ENCODE measurements at regions not wholly inside any gene's neighbourhood (a gene's known extent, or its start where the extent isn't known, plus 50 kb on each side); places are given as distances from the start of the nearest gene placed in this dataset.

- CTCF ChIA-PET, result no interaction called here
- DNase-seq (no peak), ATAC-seq (replicated peaks in 1 of 4) (no peak)
- Histone ChIP-seq H3K36me3 (ENCODE audit: control insufficient read depth in 2 of 2, extremely low read depth in 1 of 2, insufficient read depth in 1 of 2, low read length in 1 of 2) (no peaks in the 10 kb centered on the region), H3K4me1 (ENCODE audit: control insufficient read depth in 1 of 2, extremely low read depth in 1 of 2, insufficient read depth in 2 of 2, low read length in 2 of 2) (no peaks in the 10 kb centered on the region), H3K9me3 (no peaks in the 10 kb centered on the region), H3K4me3 (ENCODE audit: control insufficient read depth in 1 of 2, extremely low read depth in 1 of 2, low read length in 1 of 2) (no peak overlapping the region), H3K27me3 (replicated peaks in 1 of 2; ENCODE audit: control insufficient read depth in 2 of 2, extremely low read depth in 1 of 2, insufficient read depth in 2 of 2, low read length in 1 of 2) (no peaks in the 10 kb centered on the region), H3K27ac (ENCODE audit: low read length) (no peak overlapping the region)
- Mint-ChIP-seq H3K4me3 (no peak overlapping the region), H3K27ac (no peak overlapping the region), H3K4me1 (no peaks in the 10 kb centered on the region), H3K36me3 (no peaks in the 10 kb centered on the region), H3K27me3 (peaks cover 0 to 7% of the 10 kb centered on the region in 2 donors), H3K9me3 (no peaks in the 10 kb centered on the region)
- no CpG with 5 or more reads among the region's 1 CpG for WGBS (ENCODE audit: insufficient coverage)
- POLR2A ChIA-PET, result no interaction called here
These were observed 123.2 kb upstream of the CACNA2D1 start for GRCh38 chr7:82566752-82567151.

GRCh38 chr7:82562716-82563404 lies 119.3 kb upstream of the CACNA2D1 start:
- no peaks in the 10 kb centered on the region for H3K9me3 Mint-ChIP-seq
- ChIA-PET CTCF (no interaction called here), POLR2A (no interaction called here)
- DNase-seq (no peak), ATAC-seq (replicated peaks in 1 of 4) (no peak)
- no peak overlapping the region for H3K27ac Mint-ChIP-seq
- H3K27me3 Mint-ChIP-seq, result peaks cover 0 to 7% of the 10 kb centered on the region in 2 donors
- Histone ChIP-seq H3K4me1 (ENCODE audit: control insufficient read depth in 1 of 2, extremely low read depth in 1 of 2, insufficient read depth in 2 of 2, low read length in 2 of 2) (no peaks in the 10 kb centered on the region), H3K4me3 (ENCODE audit: control insufficient read depth in 1 of 2, extremely low read depth in 1 of 2, low read length in 1 of 2) (no peak overlapping the region), H3K9me3 (no peaks in the 10 kb centered on the region), H3K27ac (ENCODE audit: low read length) (no peak overlapping the region), H3K36me3 (ENCODE audit: control insufficient read depth in 2 of 2, extremely low read depth in 1 of 2, insufficient read depth in 1 of 2, low read length in 1 of 2) (no peaks in the 10 kb centered on the region), H3K27me3 (replicated peaks in 1 of 2; ENCODE audit: control insufficient read depth in 2 of 2, extremely low read depth in 1 of 2, insufficient read depth in 2 of 2, low read length in 1 of 2) (no peaks in the 10 kb centered on the region)
- no CpG with 5 or more reads among the region's 2 CpGs for WGBS (ENCODE audit: insufficient coverage)
- H3K4me3 Mint-ChIP-seq, result no peak overlapping the region
- H3K36me3 Mint-ChIP-seq, result no peaks in the 10 kb centered on the region
- H3K4me1 Mint-ChIP-seq, result peaks cover 2 to 6% (median 4%) of the 10 kb centered on the region in 3 donors

- 20% methylated on average over 7 of the region's 7 CpGs for WGBS (ENCODE audit: insufficient coverage)
- Histone ChIP-seq H3K27me3 (replicated peaks in 1 of 2; ENCODE audit: control insufficient read depth in 2 of 2, extremely low read depth in 1 of 2, insufficient read depth in 2 of 2, low read length in 1 of 2) (no peaks in the 10 kb centered on the region), H3K36me3 (ENCODE audit: control insufficient read depth in 2 of 2, extremely low read depth in 1 of 2, insufficient read depth in 1 of 2, low read length in 1 of 2) (no peaks in the 10 kb centered on the region), H3K9me3 (no peaks in the 10 kb centered on the region), H3K4me1 (ENCODE audit: control insufficient read depth in 1 of 2, extremely low read depth in 1 of 2, insufficient read depth in 2 of 2, low read length in 2 of 2) (no peaks in the 10 kb centered on the region), H3K4me3 (ENCODE audit: control insufficient read depth in 1 of 2, extremely low read depth in 1 of 2, low read length in 1 of 2) (no peak overlapping the region), H3K27ac (ENCODE audit: low read length) (no peak overlapping the region)
- H3K9me3 Mint-ChIP-seq, result peaks cover 0 to 12% (median 6%) of the 10 kb centered on the region in 3 donors
- no peak for DNase-seq
- no peaks in the 10 kb centered on the region for H3K36me3 Mint-ChIP-seq
- H3K4me1 Mint-ChIP-seq, result peaks cover 2 to 6% (median 4%) of the 10 kb centered on the region in 3 donors
- peaks cover 0 to 3% of the 10 kb centered on the region in 2 donors for H3K27me3 Mint-ChIP-seq
- ATAC-seq (replicated peaks in 1 of 4), result no peak
- POLR2A ChIA-PET, result no interaction called here
- H3K27ac Mint-ChIP-seq, result no peak overlapping the region
- H3K4me3 Mint-ChIP-seq, result no peak overlapping the region
- CTCF ChIA-PET, result interaction anchor here in 1 of 2 donors (1.4 kb wide), 1 partner anchor 10 kb away, joined by 3 read pairs; no protein-coding TSS in a partner anchor
These were observed 115.7 kb upstream of the CACNA2D1 start for GRCh38 chr7:82559193-82559805.

GRCh38 chr7:82549616-82550285 lies 106.2 kb upstream of the CACNA2D1 start:
- H3K9me3 Mint-ChIP-seq, result peaks cover 0 to 12% (median 8%) of the 10 kb centered on the region in 3 donors
- Histone ChIP-seq H3K4me3 (ENCODE audit: control insufficient read depth in 1 of 2, extremely low read depth in 1 of 2, low read length in 1 of 2) (no peak overlapping the region), H3K27me3 (replicated peaks in 1 of 2; ENCODE audit: control insufficient read depth in 2 of 2, extremely low read depth in 1 of 2, insufficient read depth in 2 of 2, low read length in 1 of 2) (no peaks in the 10 kb centered on the region), H3K27ac (ENCODE audit: low read length) (no peak overlapping the region), H3K36me3 (ENCODE audit: control insufficient read depth in 2 of 2, extremely low read depth in 1 of 2, insufficient read depth in 1 of 2, low read length in 1 of 2) (no peaks in the 10 kb centered on the region), H3K4me1 (ENCODE audit: control insufficient read depth in 1 of 2, extremely low read depth in 1 of 2, insufficient read depth in 2 of 2, low read length in 2 of 2) (no peaks in the 10 kb centered on the region), H3K9me3 (no peaks in the 10 kb centered on the region)
- ChIA-PET CTCF (interaction anchor here in 1 of 2 donors (0.6 kb wide), 1 partner anchor 177 kb away, joined by 4 read pairs; no protein-coding TSS in a partner anchor), POLR2A (no interaction called here)
- peaks cover 0 to 3% of the 10 kb centered on the region in 2 donors for H3K27me3 Mint-ChIP-seq
- DNase-seq (no peak), ATAC-seq (replicated peaks in 1 of 4) (no peak)
- H3K4me1 Mint-ChIP-seq, result no peaks in the 10 kb centered on the region
- no peak overlapping the region for H3K27ac Mint-ChIP-seq
- H3K36me3 Mint-ChIP-seq, result no peaks in the 10 kb centered on the region
- WGBS (ENCODE audit: insufficient coverage), result no CpG with 5 or more reads among the region's 6 CpGs
- no peak overlapping the region for H3K4me3 Mint-ChIP-seq

DNA sequence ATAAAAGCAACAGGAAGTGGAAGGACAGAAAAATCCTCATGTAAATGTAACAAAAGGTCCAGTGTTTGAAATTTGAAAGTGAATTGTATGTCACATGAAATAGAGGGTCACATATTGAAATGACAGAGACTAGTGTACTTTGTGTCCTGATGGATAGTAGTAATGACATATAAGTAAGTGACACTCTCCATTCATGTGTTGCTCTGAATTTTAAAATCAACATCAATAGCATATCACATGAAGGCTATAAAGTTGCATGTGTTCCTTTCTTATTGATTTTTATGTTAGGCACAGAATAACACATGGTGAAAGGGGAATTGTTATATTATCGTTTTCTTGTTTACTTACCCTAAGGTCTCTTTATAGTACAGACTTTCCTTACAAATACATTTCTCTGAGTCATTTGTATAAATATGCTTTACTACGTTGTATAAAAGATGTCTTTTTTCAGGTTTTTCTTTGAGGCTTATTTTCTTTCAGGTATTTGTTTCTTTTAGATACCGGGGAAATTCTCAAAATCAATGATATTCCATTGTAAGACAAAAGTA lies 104.6 kb upstream of the CACNA2D1 start:
- H3K4me3 ChIP-seq (ENCODE audit: control insufficient read depth in 1 of 2, extremely low read depth in 1 of 2, low read length in 1 of 2), result no peak overlapping the region
- no peak overlapping the region for H3K27ac ChIP-seq (ENCODE audit: low read length)
- ChIA-PET CTCF (no interaction called here), POLR2A (no interaction called here)
- H3K27ac Mint-ChIP-seq, result no peak overlapping the region
- H3K36me3 ChIP-seq (ENCODE audit: control insufficient read depth in 2 of 2, extremely low read depth in 1 of 2, insufficient read depth in 1 of 2, low read length in 1 of 2), result no peaks in the 10 kb centered on the region
- H3K27me3 ChIP-seq (replicated peaks in 1 of 2; ENCODE audit: control insufficient read depth in 2 of 2, extremely low read depth in 1 of 2, insufficient read depth in 2 of 2, low read length in 1 of 2), result no peaks in the 10 kb centered on the region
- DNase-seq, result no peak
- H3K27me3 Mint-ChIP-seq, result no peaks in the 10 kb centered on the region
- no peak overlapping the region for H3K4me3 Mint-ChIP-seq
- no peaks in the 10 kb centered on the region for H3K4me1 Mint-ChIP-seq
- H3K9me3 Mint-ChIP-seq, result peaks cover 0 to 3% (median 0%) of the 10 kb centered on the region in 3 donors
- H3K4me1 ChIP-seq (ENCODE audit: control insufficient read depth in 1 of 2, extremely low read depth in 1 of 2, insufficient read depth in 2 of 2, low read length in 2 of 2), result no peaks in the 10 kb centered on the region
- no CpG with 5 or more reads among the region's 3 CpGs for whole genome bisulfite sequencing (ENCODE audit: insufficient coverage)
- H3K36me3 Mint-ChIP-seq, result no peaks in the 10 kb centered on the region
- ATAC-seq (replicated peaks in 1 of 4), result no peak
- no peaks in the 10 kb centered on the region for H3K9me3 ChIP-seq

DNA sequence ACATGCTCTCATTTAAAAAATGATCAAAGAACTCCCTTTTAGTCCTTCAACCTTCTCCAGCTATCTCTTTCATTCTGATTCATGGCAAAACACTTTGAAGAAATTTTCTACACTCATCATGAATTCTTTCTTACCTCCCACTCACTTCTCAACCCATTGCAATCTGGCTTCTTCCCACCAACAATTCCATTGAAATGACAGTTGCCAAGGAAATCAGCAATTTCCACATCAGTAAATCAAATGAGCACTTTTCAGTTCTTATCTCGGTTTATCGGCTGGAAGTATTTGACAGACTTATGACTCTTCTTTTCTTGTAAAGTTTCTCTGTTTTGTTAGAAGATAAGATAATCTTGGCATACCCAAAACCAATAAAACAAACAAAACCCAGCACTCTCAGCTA lies 99.1 kb upstream of the CACNA2D1 start:
- Mint-ChIP-seq H3K36me3 (no peaks in the 10 kb centered on the region), H3K27me3 (no peaks in the 10 kb centered on the region), H3K4me3 (no peak overlapping the region), H3K4me1 (no peaks in the 10 kb centered on the region), H3K9me3 (peaks cover 0 to 3% (median 0%) of the 10 kb centered on the region in 3 donors), H3K27ac (no peak overlapping the region)
- DNase-seq (no peak), ATAC-seq (replicated peaks in 1 of 4) (no peak)
- Histone ChIP-seq H3K4me3 (ENCODE audit: control insufficient read depth in 1 of 2, extremely low read depth in 1 of 2, low read length in 1 of 2) (no peak overlapping the region), H3K27ac (ENCODE audit: low read length) (no peak overlapping the region), H3K36me3 (ENCODE audit: control insufficient read depth in 2 of 2, extremely low read depth in 1 of 2, insufficient read depth in 1 of 2, low read length in 1 of 2) (no peaks in the 10 kb centered on the region), H3K27me3 (replicated peaks in 1 of 2; ENCODE audit: control insufficient read depth in 2 of 2, extremely low read depth in 1 of 2, insufficient read depth in 2 of 2, low read length in 1 of 2) (no peaks in the 10 kb centered on the region), H3K4me1 (ENCODE audit: control insufficient read depth in 1 of 2, extremely low read depth in 1 of 2, insufficient read depth in 2 of 2, low read length in 2 of 2) (no peaks in the 10 kb centered on the region), H3K9me3 (no peaks in the 10 kb centered on the region)
- CTCF ChIA-PET, result no interaction called here
- WGBS (ENCODE audit: insufficient coverage), result no CpG with 5 or more reads among the region's 2 CpGs
- POLR2A ChIA-PET, result no interaction called here
